Body of pancreas (tissue), 4 donors: ENCODE measurements at regions not wholly inside any gene's neighbourhood (a gene's known extent, or its start where the extent isn't known, plus 50 kb on each side); places are given as distances from the start of the nearest gene placed in this dataset.

Source experiments
- CTCF ChIP-seq, 7 experiments: fragments of 450-650 bp in 4 of 7; fragments of 200-600 bp in 3 of 7; sonication (generic) in 3 of 7; IDR thresholded peaks; one replicate each; pipeline ENCODE4 v1.5.1; 2016 to 2019; ENCODE audit warnings: antibody characterized with exemption in 7 of 7
- POLR2A ChIP-seq, 3 donors: fragments of 450-650 bp; IDR thresholded peaks; one replicate each; pipeline ENCODE4 v1.6.1; 2016; ENCODE audit warnings: antibody characterized with exemption in 3 of 3, mild to moderate bottlenecking in 2 of 3

DNA sequence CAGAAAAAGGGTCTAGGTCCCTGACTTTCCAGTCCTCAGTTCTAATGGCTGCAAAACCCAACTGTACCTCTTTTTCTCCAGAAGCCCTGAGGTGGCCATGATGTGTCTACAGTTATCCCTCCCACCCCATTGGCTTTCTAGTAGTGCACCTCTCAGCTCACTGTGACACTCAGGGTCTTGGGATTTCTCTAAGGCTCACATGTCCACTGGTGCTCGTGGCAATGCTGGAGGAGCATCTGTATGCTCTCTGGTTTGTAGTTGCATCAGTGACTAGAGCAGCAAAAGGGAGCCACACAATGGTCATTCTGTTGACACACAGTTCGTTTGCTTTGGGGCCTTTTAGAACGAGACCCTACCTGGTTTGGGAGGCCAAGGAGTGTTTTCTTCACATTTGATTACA lies 81.6 kb upstream of the SYT6 start:
- TF ChIP-seq CTCF (IDR thresholded peaks at IDR 0.05) (no peak), POLR2A (IDR thresholded peaks at IDR 0.05) (no peak)
